Activated B cell treated with CpG ODN at 0.5 μM for 24 hours (primary cell): ENCODE measurements at regions not wholly inside any gene's neighbourhood (a gene's known extent, or its start where the extent isn't known, plus 50 kb on each side); places are given as distances from the start of the nearest gene placed in this dataset.
"Not testable (repeated sequence)": the region's sequence is repeated elsewhere in the genome, so short reads cannot be mapped to it uniquely, and the experiment has no call there.

ENCODE experiments used
- ATAC-seq: fragments of 200-7000 bp; cut with Tn5 transposase; one replicate; pipeline ENCODE4 v1.10.0; 2021; ENCODE audit warnings: low read depth, mild to moderate bottlenecking, moderate library complexity
- CTCF ChIA-PET: fragments of 350-600 bp; sonication (Branson Sonifier 250); formaldehyde crosslinking; loops from one replicate; lab custom pipeline; 2021; ENCODE audit warnings: antibody characterized with exemption; lab: Charles Lee
- POLR2A ChIA-PET: fragments of 350-600 bp; sonication (Branson Sonifier 250); formaldehyde crosslinking; loops from one replicate; lab custom pipeline; 2021; ENCODE audit warnings: antibody characterized with exemption; lab: Charles Lee
- DNase-seq: peaks from one replicate; pipeline ENCODE4 v3.0.0; 2022
- H3K27ac Mint-ChIP-seq: one replicate; pipeline ENCODE4 v1.8.0; 2020; ENCODE audit warnings: mixed read lengths
- H3K27me3 Mint-ChIP-seq: one replicate; pipeline ENCODE4 v1.8.0; 2021; ENCODE audit warnings: mixed read lengths
- H3K36me3 Mint-ChIP-seq: one replicate; pipeline ENCODE4 v1.8.0; 2021; ENCODE audit warnings: low read depth, mixed read lengths
- H3K4me1 Mint-ChIP-seq: one replicate; pipeline ENCODE4 v1.8.0; 2021; ENCODE audit warnings: mixed read lengths
- H3K4me3 Mint-ChIP-seq: one replicate; pipeline ENCODE4 v1.8.0; 2020; ENCODE audit warnings: mild to moderate bottlenecking, mixed read lengths
- H3K9me3 Mint-ChIP-seq: one replicate; pipeline ENCODE4 v1.8.0; 2020; ENCODE audit warnings: mixed read lengths
- CTCF ChIP-seq: fragments of 200-600 bp; IDR thresholded peaks from one replicate; pipeline ENCODE4 v1.8.0; 2022; ENCODE audit warnings: antibody characterized with exemption, mild to moderate bottlenecking
- intact Hi-C: fragments of 100-400 bp; cut with micrococcal nuclease; formaldehyde crosslinking; loops from one replicate; pipeline ENCODE4 v1.15.1; 2024

- no peaks in the 10 kb centered on the region for H3K36me3 Mint-ChIP-seq
- H3K27me3 Mint-ChIP-seq, result peaks cover 12% of the 10 kb centered on the region
- DNase-seq (no peak), ATAC-seq (no peak)
- intact Hi-C loops, result loop anchor here (5.0 kb wide), 1 partner anchor 620 kb away; no protein-coding TSS in a partner anchor
- POLR2A ChIA-PET, result no interaction called here
- TF ChIP-seq CTCF, result no peak
- CTCF ChIA-PET, result no interaction called here
- no peaks in the 10 kb centered on the region for H3K9me3 Mint-ChIP-seq
- peak overlapping the region; percentile 24 for H3K4me3 Mint-ChIP-seq
- H3K27ac Mint-ChIP-seq, result no peak overlapping the region
- peaks cover 8% of the 10 kb centered on the region for H3K4me1 Mint-ChIP-seq
Observed at GRCh38 chr3:125767641-125768040, 172.3 kb upstream of the OSBPL11 start.

- H3K4me1 Mint-ChIP-seq, CTCF ChIA-PET, POLR2A ChIA-PET, H3K9me3 Mint-ChIP-seq, H3K36me3 Mint-ChIP-seq, H3K4me3 Mint-ChIP-seq, DNase-seq, H3K27ac Mint-ChIP-seq, ATAC-seq: not testable (repeated sequence)
- intact Hi-C loops, result loop anchor here (5.0 kb wide), 1 partner anchor 618 kb away; no protein-coding TSS in a partner anchor
- peaks cover 12% of the 10 kb centered on the region for H3K27me3 Mint-ChIP-seq
Observed at GRCh38 chr3:125768821-125769220, 173.5 kb upstream of the OSBPL11 start.

- H3K9me3 Mint-ChIP-seq, H3K4me1 Mint-ChIP-seq, POLR2A ChIA-PET, H3K4me3 Mint-ChIP-seq, H3K36me3 Mint-ChIP-seq, DNase-seq, H3K27ac Mint-ChIP-seq, intact Hi-C loops, ATAC-seq, CTCF ChIA-PET, H3K27me3 Mint-ChIP-seq: not testable (repeated sequence)
Observed at GRCh38 chr3:125771506-125771905, 176.2 kb upstream of the OSBPL11 start.

GRCh38 chr3:125774433-125775034 lies 179.2 kb upstream of the OSBPL11 start:
- CTCF ChIA-PET, DNase-seq, H3K4me3 Mint-ChIP-seq, ATAC-seq, H3K4me1 Mint-ChIP-seq, H3K9me3 Mint-ChIP-seq, H3K27ac Mint-ChIP-seq, H3K36me3 Mint-ChIP-seq, H3K27me3 Mint-ChIP-seq, intact Hi-C loops, POLR2A ChIA-PET: not testable (repeated sequence)

- DNase-seq, H3K9me3 Mint-ChIP-seq, CTCF ChIA-PET, H3K27ac Mint-ChIP-seq, ATAC-seq, POLR2A ChIA-PET, H3K27me3 Mint-ChIP-seq, H3K36me3 Mint-ChIP-seq, intact Hi-C loops, H3K4me3 Mint-ChIP-seq, H3K4me1 Mint-ChIP-seq: not testable (repeated sequence)
Observed at GRCh38 chr3:125775106-125775505, 179.8 kb upstream of the OSBPL11 start.

GRCh38 chr3:125775606-125776294 lies 180.5 kb upstream of the OSBPL11 start:
- H3K27me3 Mint-ChIP-seq, H3K27ac Mint-ChIP-seq, H3K36me3 Mint-ChIP-seq, intact Hi-C loops, DNase-seq, ATAC-seq, H3K4me1 Mint-ChIP-seq, H3K4me3 Mint-ChIP-seq, CTCF ChIA-PET, POLR2A ChIA-PET, H3K9me3 Mint-ChIP-seq: not testable (repeated sequence)

GRCh38 chr3:125779276-125779675 lies 184.0 kb upstream of the OSBPL11 start:
- H3K4me3 Mint-ChIP-seq, DNase-seq, POLR2A ChIA-PET, H3K4me1 Mint-ChIP-seq, CTCF ChIA-PET, intact Hi-C loops, H3K27ac Mint-ChIP-seq, H3K27me3 Mint-ChIP-seq, ATAC-seq, H3K36me3 Mint-ChIP-seq, H3K9me3 Mint-ChIP-seq: not testable (repeated sequence)

GRCh38 chr3:125779918-125780317 lies 184.6 kb upstream of the OSBPL11 start:
- not testable (repeated sequence) for H3K4me3 Mint-ChIP-seq, H3K27ac Mint-ChIP-seq, H3K9me3 Mint-ChIP-seq

GRCh38 chr3:125781678-125782077 lies 186.4 kb upstream of the OSBPL11 start:
- intact Hi-C loops, CTCF ChIA-PET, H3K4me3 Mint-ChIP-seq, H3K36me3 Mint-ChIP-seq, ATAC-seq, POLR2A ChIA-PET, H3K27me3 Mint-ChIP-seq, DNase-seq, H3K4me1 Mint-ChIP-seq, H3K9me3 Mint-ChIP-seq, H3K27ac Mint-ChIP-seq: not testable (repeated sequence)

More at GRCh38 chr3:125779918-125780317, 184.6 kb upstream of the OSBPL11 start:
- H3K4me1 Mint-ChIP-seq, ATAC-seq, H3K36me3 Mint-ChIP-seq, intact Hi-C loops, DNase-seq, POLR2A ChIA-PET, H3K27me3 Mint-ChIP-seq, CTCF ChIA-PET: not testable (repeated sequence)

GRCh38 chr3:125790312-125790711 lies 178.7 kb upstream of the ROPN1B start:
- POLR2A ChIA-PET, DNase-seq, H3K27ac Mint-ChIP-seq, H3K9me3 Mint-ChIP-seq, CTCF ChIA-PET, H3K4me3 Mint-ChIP-seq, H3K4me1 Mint-ChIP-seq, ATAC-seq, intact Hi-C loops, H3K36me3 Mint-ChIP-seq: not testable (repeated sequence)
- peaks cover 27% of the 10 kb centered on the region for H3K27me3 Mint-ChIP-seq

GRCh38 chr3:125791021-125791420 lies 178.0 kb upstream of the ROPN1B start:
- DNase-seq, intact Hi-C loops, H3K36me3 Mint-ChIP-seq, H3K27ac Mint-ChIP-seq, H3K9me3 Mint-ChIP-seq, H3K4me3 Mint-ChIP-seq, CTCF ChIA-PET, POLR2A ChIA-PET, H3K4me1 Mint-ChIP-seq, ATAC-seq: not testable (repeated sequence)
- peaks cover 23% of the 10 kb centered on the region for H3K27me3 Mint-ChIP-seq
